PC-3 (cell line): ENCODE measurements at regions not wholly inside any gene's neighbourhood (a gene's known extent, or its start where the extent isn't known, plus 50 kb on each side); places are given as distances from the start of the nearest gene placed in this dataset.

Source experiments
- ATAC-seq: fragments of 200-7000 bp; cut with Tn5 transposase; 2 replicates; pipeline ENCODE4 v1.9.1; 2020; ENCODE audit warnings: mild to moderate bottlenecking, moderate library complexity
- BruUV-seq: library from RNA; stranded (reverse); fragments of 400-500 nt; replicated peaks from 2 replicates; lab custom pipeline; 2021; lab: Mats Ljungman, UMichigan
- CTCF ChIA-PET: fragments of 300-600 bp; sonication (Branson Sonifier 250); formaldehyde crosslinking; loops from one replicate; lab custom pipeline; 2022; ENCODE audit warnings: antibody characterized with exemption; lab: Charles Lee
- POLR2A ChIA-PET: fragments of 300-600 bp; sonication (Branson Sonifier 250); formaldehyde crosslinking; loops from one replicate; lab custom pipeline; 2022; ENCODE audit warnings: antibody characterized with exemption; ENCODE audit not compliant: unreplicated experiment; lab: Charles Lee
- DNase-seq: peaks from one replicate; pipeline ENCODE4 v3.0.0-alpha.2; 2015
- H2AFZ ChIP-seq: fragments of 300-600 bp; sonication (generic); 2 replicates; pipeline ENCODE4 v1.6.0; 2016; ENCODE audit warnings: antibody characterized with exemption, low read length
- H3F3A ChIP-seq: fragments of 300-600 bp; sonication (generic); one replicate; pipeline ENCODE4 v1.6.0; 2017; ENCODE audit warnings: antibody characterized with exemption, low read length, control low read depth, mild to moderate bottlenecking; ENCODE audit not compliant: unreplicated experiment
- H3K27ac ChIP-seq: fragments of 300-600 bp; sonication (generic); 2 replicates; pipeline ENCODE4 v1.5.1; 2016; ENCODE audit warnings: mild to moderate bottlenecking, low read length
- H3K27me3 ChIP-seq: fragments of 300-600 bp; sonication (generic); 2 replicates; pipeline ENCODE4 v1.6.1; 2016; ENCODE audit warnings: low read length, mixed read lengths
- H3K36me3 ChIP-seq: fragments of 300-600 bp; sonication (generic); 2 replicates; pipeline ENCODE4 v1.6.1; 2016; ENCODE audit warnings: low read depth, mixed run types, low read length, mixed read lengths
- H3K4me1 ChIP-seq: fragments of 300-600 bp; sonication (generic); 2 replicates; pipeline ENCODE4 v1.5.1; 2016; ENCODE audit warnings: low read length; ENCODE audit not compliant: insufficient read depth
- H3K4me2 ChIP-seq: fragments of 300-600 bp; sonication (generic); 2 replicates; pipeline ENCODE4 v1.6.0; 2016; ENCODE audit warnings: low read length
- H3K4me3 ChIP-seq: fragments of 300-600 bp; sonication (generic); 2 replicates; pipeline ENCODE4 v1.5.1; 2016; ENCODE audit warnings: mild to moderate bottlenecking, low read length, mixed read lengths
- H3K79me2 ChIP-seq: fragments of 300-600 bp; sonication (generic); 2 replicates; pipeline ENCODE4 v1.6.1; 2017; ENCODE audit warnings: low read length, mixed read lengths
- H3K9ac ChIP-seq: fragments of 300-600 bp; sonication (generic); 2 replicates; pipeline ENCODE4 v1.6.0; 2016; ENCODE audit warnings: mild to moderate bottlenecking, low read length
- H3K9me2 ChIP-seq: fragments of 300-600 bp; sonication (generic); replicated peaks from 2 replicates; pipeline ENCODE4 v1.6.1; 2016; ENCODE audit warnings: mixed run types, low read length, mixed read lengths
- H3K9me3 ChIP-seq: fragments of 300-600 bp; sonication (generic); 2 replicates; pipeline ENCODE4 v1.6.1; 2016; ENCODE audit warnings: low read length, mixed read lengths
- H4K20me1 ChIP-seq: fragments of 300-600 bp; sonication (generic); 2 replicates; pipeline ENCODE4 v1.6.1; 2016; ENCODE audit warnings: low read length, mixed read lengths
- CTCF ChIP-seq: fragments of 300-600 bp; sonication (generic); conservative IDR thresholded peaks from 2 replicates; pipeline ENCODE4 v1.5.1; 2017; ENCODE audit warnings: antibody characterized with exemption, low read depth, mild to moderate bottlenecking, low read length
- EZH2 ChIP-seq: fragments of 300-600 bp; sonication (generic); IDR thresholded peaks from one replicate; pipeline ENCODE4 v1.6.1; 2017; ENCODE audit warnings: antibody characterized with exemption, mild to moderate bottlenecking, low read length; ENCODE audit not compliant: unreplicated experiment
- EZH2phosphoT487 ChIP-seq: fragments of 300-600 bp; sonication (generic); IDR thresholded peaks from 2 replicates; pipeline ENCODE4 v1.6.1; 2018; ENCODE audit warnings: mild to moderate bottlenecking, antibody characterized with exemption, low read length, borderline replicate concordance
- intact Hi-C: fragments of 100-400 bp; cut with micrococcal nuclease; formaldehyde crosslinking; loops from 2 replicates; pipeline ENCODE4 v1.9.0; 2023

GRCh38 chr5:117195076-117195475, 620.5 kb upstream of the SEMA6A start:
- H3K4me3 ChIP-seq = no peak overlapping the region
- BruUV-seq = no TSS peak
- no peak for ATAC-seq
- no peaks in the 10 kb centered on the region for H3K36me3 ChIP-seq
- no peak overlapping the region for H3K27ac ChIP-seq
- ChIA-PET POLR2A (no interaction called here), CTCF (no interaction called here)
- H3K9me2 ChIP-seq = no peaks in the 10 kb centered on the region
- H3F3A ChIP-seq = no peaks in the 10 kb centered on the region
- no peak overlapping the region for H2AFZ ChIP-seq
- H3K9me3 ChIP-seq = no peaks in the 10 kb centered on the region
- no peak overlapping the region for H3K4me2 ChIP-seq
- intact Hi-C loops = no loop called here
- TF ChIP-seq EZH2phosphoT487 = no peak
- TF ChIP-seq EZH2 = no peak
- TF ChIP-seq CTCF = no peak
- H4K20me1 ChIP-seq = no peaks in the 10 kb centered on the region
- H3K27me3 ChIP-seq = no peaks in the 10 kb centered on the region
- H3K4me1 ChIP-seq = no peaks in the 10 kb centered on the region
- H3K79me2 ChIP-seq = no peaks in the 10 kb centered on the region
- H3K9ac ChIP-seq = no peak overlapping the region
- DNase-seq = no peak

DNA sequence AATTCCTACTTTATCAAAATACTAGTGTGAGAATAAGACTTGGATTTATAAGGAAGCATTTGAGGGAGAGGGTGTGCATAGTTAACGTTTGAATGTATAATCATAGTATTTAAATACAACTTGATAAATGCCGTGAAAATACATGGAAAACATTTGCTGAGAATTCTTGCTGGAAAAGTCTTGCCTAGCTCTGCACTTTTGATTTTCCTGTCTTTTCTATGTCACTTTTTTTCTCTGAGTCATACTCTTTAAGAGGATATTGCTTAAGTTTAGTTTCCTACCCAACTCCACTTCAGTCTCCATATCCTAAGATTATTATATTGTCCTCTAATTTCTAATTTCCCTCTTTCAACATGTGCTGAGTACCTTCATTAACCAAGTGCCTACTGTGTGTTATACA, 616.6 kb upstream of the SEMA6A start:
- Histone ChIP-seq H3K9me2 (no peaks in the 10 kb centered on the region), H3K9me3 (no peaks in the 10 kb centered on the region), H3K27me3 (no peaks in the 10 kb centered on the region), H4K20me1 (no peaks in the 10 kb centered on the region), H3K27ac (no peak overlapping the region), H3K4me3 (no peak overlapping the region), H2AFZ (no peak overlapping the region), H3K4me2 (no peak overlapping the region), H3K79me2 (no peaks in the 10 kb centered on the region), H3F3A (no peaks in the 10 kb centered on the region), H3K36me3 (no peaks in the 10 kb centered on the region), H3K4me1 (no peaks in the 10 kb centered on the region), H3K9ac (no peak overlapping the region)
- ATAC-seq = no peak
- TF ChIP-seq EZH2 (no peak), EZH2phosphoT487 (no peak), CTCF (no peak)
- ChIA-PET POLR2A (no interaction called here), CTCF (no interaction called here)
- no TSS peak for BruUV-seq
- no peak for DNase-seq
- intact Hi-C loops = no loop called here

- TF ChIP-seq EZH2 (no peak), CTCF (no peak), EZH2phosphoT487 (no peak)
- Histone ChIP-seq H3K4me2 (no peak overlapping the region), H3K9me2 (no peaks in the 10 kb centered on the region), H3K36me3 (no peaks in the 10 kb centered on the region), H3K27me3 (no peaks in the 10 kb centered on the region), H3K9me3 (no peaks in the 10 kb centered on the region), H3K4me3 (no peak overlapping the region), H4K20me1 (no peaks in the 10 kb centered on the region), H3F3A (no peaks in the 10 kb centered on the region), H3K9ac (no peak overlapping the region), H3K4me1 (no peaks in the 10 kb centered on the region), H3K79me2 (no peaks in the 10 kb centered on the region), H3K27ac (no peak overlapping the region), H2AFZ (no peak overlapping the region)
- no TSS peak for BruUV-seq
- DNase-seq (no peak), ATAC-seq (no peak)
- POLR2A ChIA-PET = no interaction called here
- intact Hi-C loops = no loop called here
- CTCF ChIA-PET = no interaction called here
These were observed 615.2 kb upstream of the SEMA6A start for GRCh38 chr5:117189784-117190183.
